Uterus (tissue), 3 donors: ENCODE measurements at regions not wholly inside any gene's neighbourhood (a gene's known extent, or its start where the extent isn't known, plus 50 kb on each side); places are given as distances from the start of the nearest gene placed in this dataset.

ENCODE experiments used
- DNase-seq, 2 donors: peaks; one replicate each; pipeline ENCODE4 v3.0.0-alpha.2; 2019 to 2020
- H3K27ac ChIP-seq, 2 donors: fragments of 200-600 bp; sonication (generic); 1 replicate in 1 of 2; 2 replicates in 1 of 2; pipeline ENCODE4 v1.5.1; 2016 to 2018
- H3K27me3 ChIP-seq, 2 donors: fragments of 200-600 bp; sonication (generic); one replicate each; pipeline ENCODE4 v1.5.1; 2018 to 2019; ENCODE audit warnings: control low read depth in 1 of 2
- H3K36me3 ChIP-seq, 2 donors: fragments of 200-600 bp; sonication (generic); one replicate each; pipeline ENCODE4 v1.5.1; 2019; ENCODE audit warnings: control low read depth in 1 of 2
- H3K4me1 ChIP-seq, 2 donors: fragments of 200-600 bp; sonication (generic); one replicate each; pipeline ENCODE4 v1.5.1; 2018 to 2019; ENCODE audit warnings: control low read depth in 1 of 2
- H3K4me3 ChIP-seq, 2 donors: fragments of 200-600 bp; sonication (generic); 1 replicate in 1 of 2; 2 replicates in 1 of 2; pipeline ENCODE4 v1.5.1; 2018 to 2019; ENCODE audit warnings: mild to moderate bottlenecking in 1 of 2
- H3K9me3 ChIP-seq, 2 donors: fragments of 200-600 bp; sonication (generic); one replicate each; pipeline ENCODE4 v1.5.1; 2019; ENCODE audit warnings: control low read depth in 1 of 2
- POLR2A ChIP-seq, 2 donors: fragments of 450-650 bp; IDR thresholded peaks; one replicate each; pipeline ENCODE4 v1.6.1; 2016; ENCODE audit warnings: antibody characterized with exemption in 2 of 2, mild to moderate bottlenecking in 1 of 2, moderate library complexity in 1 of 2
- intact Hi-C: fragments of 100-400 bp; cut with DNase I; formaldehyde crosslinking; loops from one replicate; pipeline ENCODE4 v1.15.1; 2023; ENCODE audit warnings: low total_unique reads
- TF ChIP-seq, protein P1 (sequence below), 4 experiments: fragments of 200-600 bp in 2 of 4; fragments of 450-650 bp in 2 of 4; sonication (generic) in 2 of 4; IDR thresholded peaks; one replicate each; pipeline ENCODE4 v1.5.1; 2016 to 2019; ENCODE audit warnings: antibody characterized with exemption in 4 of 4, mild to moderate bottlenecking in 2 of 4, moderate library complexity in 1 of 4
- donor health status: DM: yes; HTN: yes; CAD: no.

DNA sequence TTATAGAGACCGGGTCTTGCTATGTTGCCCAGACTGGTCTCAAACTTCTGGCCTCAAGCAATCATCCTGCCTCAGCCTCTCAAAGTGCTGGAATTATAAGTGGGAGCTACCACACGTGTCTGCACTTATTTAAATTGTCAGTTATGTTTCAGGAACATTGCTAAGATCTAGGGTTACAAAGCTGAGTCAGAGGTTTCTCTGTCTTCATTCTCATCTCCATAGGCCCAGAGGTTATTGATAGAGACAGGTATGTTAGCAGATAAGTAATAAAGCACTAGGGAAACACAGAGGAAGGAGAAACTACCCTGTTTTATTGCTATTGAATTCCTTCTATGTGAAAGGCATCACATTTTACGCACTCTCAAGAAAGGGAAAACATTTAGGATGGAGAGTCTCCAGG is 214.1 kb downstream of the REEP3 start:
- intact Hi-C loops = no loop called here
- no peak overlapping the region for H3K27ac ChIP-seq
- no peak for TF ChIP-seq POLR2A (IDR thresholded peaks at IDR 0.05)
- TF ChIP-seq, protein P1, sequence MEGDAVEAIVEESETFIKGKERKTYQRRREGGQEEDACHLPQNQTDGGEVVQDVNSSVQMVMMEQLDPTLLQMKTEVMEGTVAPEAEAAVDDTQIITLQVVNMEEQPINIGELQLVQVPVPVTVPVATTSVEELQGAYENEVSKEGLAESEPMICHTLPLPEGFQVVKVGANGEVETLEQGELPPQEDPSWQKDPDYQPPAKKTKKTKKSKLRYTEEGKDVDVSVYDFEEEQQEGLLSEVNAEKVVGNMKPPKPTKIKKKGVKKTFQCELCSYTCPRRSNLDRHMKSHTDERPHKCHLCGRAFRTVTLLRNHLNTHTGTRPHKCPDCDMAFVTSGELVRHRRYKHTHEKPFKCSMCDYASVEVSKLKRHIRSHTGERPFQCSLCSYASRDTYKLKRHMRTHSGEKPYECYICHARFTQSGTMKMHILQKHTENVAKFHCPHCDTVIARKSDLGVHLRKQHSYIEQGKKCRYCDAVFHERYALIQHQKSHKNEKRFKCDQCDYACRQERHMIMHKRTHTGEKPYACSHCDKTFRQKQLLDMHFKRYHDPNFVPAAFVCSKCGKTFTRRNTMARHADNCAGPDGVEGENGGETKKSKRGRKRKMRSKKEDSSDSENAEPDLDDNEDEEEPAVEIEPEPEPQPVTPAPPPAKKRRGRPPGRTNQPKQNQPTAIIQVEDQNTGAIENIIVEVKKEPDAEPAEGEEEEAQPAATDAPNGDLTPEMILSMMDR (IDR thresholded peaks at IDR 0.05) = no peak
- no peak overlapping the region for H3K4me3 ChIP-seq
- no peaks in the 10 kb centered on the region for H3K27me3 ChIP-seq
- H3K4me1 ChIP-seq = no peaks in the 10 kb centered on the region
- no peak for DNase-seq
- H3K9me3 ChIP-seq = no peaks in the 10 kb centered on the region
- H3K36me3 ChIP-seq = no peaks in the 10 kb centered on the region

DNA sequence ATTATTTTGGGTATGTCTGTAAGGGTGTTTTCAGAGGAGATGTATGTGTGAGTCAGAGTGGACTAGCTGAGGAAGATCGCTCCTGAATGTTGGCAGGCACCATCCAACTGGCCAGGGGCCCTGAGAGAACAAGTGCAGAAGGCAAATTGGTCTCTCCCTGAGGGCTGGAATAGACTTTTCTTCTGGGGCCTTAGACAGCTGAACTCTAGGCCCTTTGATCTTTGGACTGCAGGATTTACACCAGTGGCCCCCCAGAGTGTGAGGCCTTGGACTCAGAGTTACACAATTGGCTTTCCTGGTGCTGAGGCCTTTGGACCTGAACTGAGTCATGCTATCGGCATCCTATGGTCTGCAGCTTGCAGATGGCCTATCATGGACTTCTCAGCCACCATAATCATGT is 217.2 kb downstream of the REEP3 start:
- H3K27ac ChIP-seq = no peak overlapping the region
- TF ChIP-seq, protein P1 (IDR thresholded peaks at IDR 0.05) = no peak
- no peak for TF ChIP-seq POLR2A (IDR thresholded peaks at IDR 0.05)
- no peaks in the 10 kb centered on the region for H3K4me1 ChIP-seq
- H3K36me3 ChIP-seq = no peaks in the 10 kb centered on the region
- DNase-seq = no peak
- no peak overlapping the region for H3K4me3 ChIP-seq
- H3K9me3 ChIP-seq = no peaks in the 10 kb centered on the region
- intact Hi-C loops = no loop called here
- H3K27me3 ChIP-seq = no peaks in the 10 kb centered on the region

DNA sequence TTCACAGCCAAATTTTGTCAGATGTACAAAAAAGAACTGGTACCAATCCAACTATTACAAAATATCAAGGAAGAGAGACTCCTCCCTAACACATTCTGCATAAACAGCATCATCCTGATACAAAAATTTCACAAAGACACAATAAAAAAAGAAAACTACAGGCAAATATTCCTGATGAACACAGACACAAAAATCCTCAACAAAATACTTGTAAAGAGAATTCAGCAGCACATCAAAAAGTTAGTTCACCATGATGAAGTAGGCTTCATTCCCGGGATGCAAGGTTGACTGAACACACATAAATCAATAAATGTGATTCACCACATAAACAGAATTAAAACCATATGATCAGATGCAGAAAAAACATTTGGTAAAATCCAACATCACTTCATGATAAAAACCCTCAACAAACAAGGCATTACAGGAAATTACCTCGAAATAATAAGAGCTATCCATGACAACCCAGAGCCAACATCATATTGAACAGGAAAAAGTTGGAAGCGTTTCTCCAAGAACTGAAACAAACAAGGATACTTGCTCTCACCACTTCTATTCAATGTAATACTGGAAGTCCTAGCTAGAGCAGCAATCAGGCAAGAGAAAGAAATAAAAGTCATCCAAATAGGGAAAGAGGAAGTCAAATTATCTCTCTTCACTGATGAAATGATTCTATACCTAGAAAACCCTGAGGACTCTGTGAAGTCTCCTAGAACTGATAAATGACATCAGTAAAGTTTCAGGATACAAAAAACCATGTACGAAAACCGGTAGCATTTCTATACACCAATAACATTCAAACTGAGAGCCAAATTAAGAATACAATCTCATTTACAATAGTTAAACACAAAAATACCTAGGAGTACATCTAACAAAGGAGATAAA is 223.1 kb downstream of the REEP3 start:
- Histone ChIP-seq H3K27ac (peak overlapping the region; percentile 32 to 63), H3K27me3 (no peaks in the 10 kb centered on the region), H3K4me3 (no peak overlapping the region), H3K9me3 (no peaks in the 10 kb centered on the region), H3K36me3 (no peaks in the 10 kb centered on the region), H3K4me1 (no peaks in the 10 kb centered on the region)
- TF ChIP-seq POLR2A (IDR thresholded peaks at IDR 0.05) = no peak
- TF ChIP-seq, protein P1 (IDR thresholded peaks at IDR 0.05) = no peak
- no peak for DNase-seq
- intact Hi-C loops = no loop called here

DNA sequence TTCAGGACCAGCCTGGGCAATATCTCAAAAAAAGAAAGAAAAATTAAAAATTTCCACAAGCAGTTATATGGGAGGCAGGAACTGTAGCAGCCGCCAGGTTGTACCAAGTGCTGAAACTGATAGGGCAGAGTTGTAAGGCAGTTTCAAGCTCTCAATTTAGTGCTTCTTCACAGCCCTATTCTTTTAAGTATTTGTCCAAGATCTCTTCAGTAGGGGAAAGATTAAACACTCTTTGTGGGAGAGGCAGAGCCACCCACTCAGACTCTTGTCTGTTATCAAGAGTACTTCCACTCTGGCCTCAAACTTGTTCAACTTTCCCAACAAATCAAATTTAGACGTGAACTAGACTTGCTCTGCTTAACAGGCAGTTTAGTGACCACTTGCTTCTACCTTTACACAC is 228.7 kb downstream of the REEP3 start:
- no peak for TF ChIP-seq POLR2A (IDR thresholded peaks at IDR 0.05)
- TF ChIP-seq, protein P1 (IDR thresholded peaks at IDR 0.05) = no peak
- intact Hi-C loops = no loop called here
- H3K9me3 ChIP-seq = peaks cover 0 to 3% of the 10 kb centered on the region in 2 donors

DNA sequence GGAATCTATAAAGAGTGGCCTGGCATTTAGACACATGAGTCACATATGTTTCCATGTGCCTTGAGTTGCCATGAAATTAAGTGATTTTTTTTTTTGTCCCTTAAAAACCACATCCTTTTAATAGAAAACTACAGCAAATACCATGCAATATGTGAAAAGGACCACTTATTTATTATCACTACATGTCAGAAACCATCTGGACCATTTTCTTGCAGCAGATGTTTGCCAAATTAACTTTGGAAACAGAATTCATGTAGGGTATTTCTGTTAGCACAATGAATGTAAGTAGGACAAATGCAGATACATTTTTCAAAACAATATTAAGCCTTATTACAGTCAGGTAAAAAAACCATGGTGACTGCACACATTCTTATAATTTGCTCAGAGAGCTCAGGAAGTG is 230.6 kb downstream of the REEP3 start:
- DNase-seq = no peak
- intact Hi-C loops = no loop called here
- Histone ChIP-seq H3K4me1 (no peaks in the 10 kb centered on the region), H3K36me3 (no peaks in the 10 kb centered on the region), H3K27ac (no peak overlapping the region), H3K9me3 (peaks cover 0 to 3% of the 10 kb centered on the region in 2 donors), H3K27me3 (no peaks in the 10 kb centered on the region), H3K4me3 (no peak overlapping the region)
- TF ChIP-seq POLR2A (IDR thresholded peaks at IDR 0.05) = no peak
- TF ChIP-seq, protein P1 (IDR thresholded peaks at IDR 0.05) = no peak

More for the DNA sequence above, 228.7 kb downstream of the REEP3 start:
- Histone ChIP-seq H3K27me3 (no peaks in the 10 kb centered on the region), H3K27ac (no peak overlapping the region), H3K4me3 (no peak overlapping the region), H3K36me3 (no peaks in the 10 kb centered on the region), H3K4me1 (no peaks in the 10 kb centered on the region)
- DNase-seq = no peak
